Liver (tissue), 3 donors: ENCODE measurements at regions not wholly inside any gene's neighbourhood (a gene's known extent, or its start where the extent isn't known, plus 50 kb on each side); places are given as distances from the start of the nearest gene placed in this dataset.

Experiments used
- TF ChIP-seq, protein P1 (sequence below): IDR thresholded peaks from 2 replicates; pipeline ENCODE4 v1.6.1; 2016; ENCODE audit warnings: antibody characterized with exemption
- TF ChIP-seq, protein P2 (sequence below): fragments of 150-350 bp; IDR thresholded peaks from 2 replicates; pipeline ENCODE4 v1.5.1; 2017; ENCODE audit warnings: improper control_type of control experiment, low read depth, low read length; ENCODE audit not compliant: missing input control
- donor health status: healthy.
- donor health status: healthy.

DNA sequence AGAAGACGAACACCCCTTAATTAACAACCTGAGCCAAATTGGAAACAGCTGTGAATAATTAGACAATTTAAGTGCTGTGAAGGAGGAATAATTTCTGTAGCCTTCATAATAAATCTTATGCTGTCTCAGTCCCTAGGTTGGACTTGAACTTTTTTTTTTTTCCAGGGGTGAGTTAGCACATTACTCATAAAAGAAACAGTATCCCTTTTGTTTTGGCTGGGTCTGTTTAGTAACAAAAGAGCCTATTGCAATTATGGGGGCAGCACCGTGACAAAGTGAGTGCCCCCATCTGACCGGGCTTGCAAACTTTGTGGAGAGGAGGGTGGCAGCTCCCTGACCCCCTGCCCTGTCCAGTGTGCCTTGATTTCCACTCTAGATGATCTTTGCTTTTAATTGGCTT, 167.4 kb downstream of the DICER1 start:
- TF ChIP-seq, protein P1, sequence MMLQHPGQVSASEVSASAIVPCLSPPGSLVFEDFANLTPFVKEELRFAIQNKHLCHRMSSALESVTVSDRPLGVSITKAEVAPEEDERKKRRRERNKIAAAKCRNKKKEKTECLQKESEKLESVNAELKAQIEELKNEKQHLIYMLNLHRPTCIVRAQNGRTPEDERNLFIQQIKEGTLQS = no peak
- TF ChIP-seq, protein P2, sequence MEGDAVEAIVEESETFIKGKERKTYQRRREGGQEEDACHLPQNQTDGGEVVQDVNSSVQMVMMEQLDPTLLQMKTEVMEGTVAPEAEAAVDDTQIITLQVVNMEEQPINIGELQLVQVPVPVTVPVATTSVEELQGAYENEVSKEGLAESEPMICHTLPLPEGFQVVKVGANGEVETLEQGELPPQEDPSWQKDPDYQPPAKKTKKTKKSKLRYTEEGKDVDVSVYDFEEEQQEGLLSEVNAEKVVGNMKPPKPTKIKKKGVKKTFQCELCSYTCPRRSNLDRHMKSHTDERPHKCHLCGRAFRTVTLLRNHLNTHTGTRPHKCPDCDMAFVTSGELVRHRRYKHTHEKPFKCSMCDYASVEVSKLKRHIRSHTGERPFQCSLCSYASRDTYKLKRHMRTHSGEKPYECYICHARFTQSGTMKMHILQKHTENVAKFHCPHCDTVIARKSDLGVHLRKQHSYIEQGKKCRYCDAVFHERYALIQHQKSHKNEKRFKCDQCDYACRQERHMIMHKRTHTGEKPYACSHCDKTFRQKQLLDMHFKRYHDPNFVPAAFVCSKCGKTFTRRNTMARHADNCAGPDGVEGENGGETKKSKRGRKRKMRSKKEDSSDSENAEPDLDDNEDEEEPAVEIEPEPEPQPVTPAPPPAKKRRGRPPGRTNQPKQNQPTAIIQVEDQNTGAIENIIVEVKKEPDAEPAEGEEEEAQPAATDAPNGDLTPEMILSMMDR = no peak
